EL (cell line): ENCODE measurements at regions not wholly inside any gene's neighbourhood (a gene's known extent, or its start where the extent isn't known, plus 50 kb on each side); places are given as distances from the start of the nearest gene placed in this dataset.
"Not testable (repeated sequence)": the region's sequence is repeated elsewhere in the genome, so short reads cannot be mapped to it uniquely, and the experiment has no call there.

Experiments used
- DNase-seq: peaks from one replicate; pipeline ENCODE4 v3.0.0-alpha.2; 2016

DNA sequence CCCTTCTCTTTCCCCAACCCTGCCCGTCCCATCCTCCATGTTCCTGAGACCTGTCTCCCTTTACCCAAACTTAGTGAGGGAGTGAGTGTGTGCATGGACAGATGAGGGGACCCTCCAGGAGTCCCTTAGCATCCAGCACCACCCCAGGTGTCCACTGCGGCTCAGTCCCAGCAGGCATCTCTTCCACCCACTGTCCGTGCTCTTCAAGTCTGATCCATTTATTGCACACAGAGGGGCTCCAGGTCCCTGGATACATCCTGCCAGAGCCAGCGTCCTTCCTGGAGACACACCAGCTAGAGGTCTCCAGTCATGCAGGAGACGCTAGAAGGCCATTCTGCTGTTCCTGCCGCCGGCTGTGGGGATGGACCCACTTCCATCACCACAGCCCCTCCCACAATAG, 239.2 kb downstream of the ADGRD1 start:
- DNase-seq = no peak

- DNase-seq = no peak
Measured at GRCh38 chr12:131194166-131194565, 240.5 kb downstream of the ADGRD1 start.

GRCh38 chr12:131195796-131196195, 242.1 kb downstream of the ADGRD1 start:
- DNase-seq = no peak

DNA sequence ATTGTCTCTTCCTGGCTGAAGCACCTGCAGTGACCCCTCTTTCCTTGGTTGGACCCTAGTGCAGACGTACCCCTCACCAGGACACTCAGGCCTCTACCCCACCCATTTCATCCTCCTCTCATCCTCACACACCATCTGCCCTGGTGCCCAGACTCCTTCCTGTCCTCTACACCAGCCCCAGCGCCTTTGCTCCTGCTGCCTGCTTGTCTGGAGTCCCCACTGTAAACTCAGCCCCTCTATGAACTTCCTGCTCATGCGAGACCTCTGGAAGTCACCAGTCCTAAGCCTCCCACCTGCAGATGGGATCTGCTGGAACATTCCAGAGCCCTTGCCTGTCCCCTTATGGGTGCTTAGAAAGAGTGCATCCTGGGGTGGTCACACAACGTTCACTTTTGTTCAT, 242.5 kb downstream of the ADGRD1 start:
- no peak for DNase-seq

- no peak for DNase-seq
Measured at GRCh38 chr12:131197490-131197889, 243.8 kb downstream of the ADGRD1 start.

DNA sequence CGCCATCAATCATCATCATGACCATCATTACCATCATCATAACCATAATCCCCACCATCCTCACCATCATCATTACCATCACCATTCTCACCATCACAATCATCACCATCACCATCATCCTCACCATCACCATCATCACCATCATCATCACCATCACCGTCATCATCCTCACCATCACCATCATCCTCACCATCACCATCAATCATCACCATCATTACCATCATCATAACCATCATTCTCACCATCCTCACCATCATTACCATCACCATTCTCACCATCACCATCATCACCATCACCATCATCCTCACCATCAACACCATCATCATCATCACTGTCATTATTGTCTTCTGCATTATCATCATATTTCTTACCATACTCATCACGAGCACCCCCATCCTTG, 245.5 kb downstream of the ADGRD1 start:
- no peak for DNase-seq

DNA sequence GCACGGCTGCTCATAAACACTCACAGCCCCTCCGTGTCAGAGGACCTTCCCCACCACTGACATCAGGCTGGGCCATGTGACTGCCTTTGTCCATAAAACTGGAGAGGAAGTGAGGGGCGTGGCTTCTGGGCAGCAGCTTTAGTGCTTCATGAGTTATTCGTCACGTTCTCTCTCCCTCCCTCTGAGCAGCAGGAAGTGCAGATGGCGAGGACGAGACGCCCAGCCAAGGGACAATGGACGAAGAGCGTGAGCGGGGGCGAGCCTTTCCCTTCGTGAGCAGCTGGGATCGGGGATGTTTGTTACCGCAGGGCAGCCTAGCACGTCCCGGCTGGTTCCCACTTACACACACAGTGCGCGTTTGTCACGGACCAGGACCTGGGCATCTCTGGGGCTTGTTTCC, 248.2 kb downstream of the ADGRD1 start:
- not testable (repeated sequence) for DNase-seq

GRCh38 chr12:131202592-131203378, 249.1 kb downstream of the ADGRD1 start:
- no peak for DNase-seq

DNA sequence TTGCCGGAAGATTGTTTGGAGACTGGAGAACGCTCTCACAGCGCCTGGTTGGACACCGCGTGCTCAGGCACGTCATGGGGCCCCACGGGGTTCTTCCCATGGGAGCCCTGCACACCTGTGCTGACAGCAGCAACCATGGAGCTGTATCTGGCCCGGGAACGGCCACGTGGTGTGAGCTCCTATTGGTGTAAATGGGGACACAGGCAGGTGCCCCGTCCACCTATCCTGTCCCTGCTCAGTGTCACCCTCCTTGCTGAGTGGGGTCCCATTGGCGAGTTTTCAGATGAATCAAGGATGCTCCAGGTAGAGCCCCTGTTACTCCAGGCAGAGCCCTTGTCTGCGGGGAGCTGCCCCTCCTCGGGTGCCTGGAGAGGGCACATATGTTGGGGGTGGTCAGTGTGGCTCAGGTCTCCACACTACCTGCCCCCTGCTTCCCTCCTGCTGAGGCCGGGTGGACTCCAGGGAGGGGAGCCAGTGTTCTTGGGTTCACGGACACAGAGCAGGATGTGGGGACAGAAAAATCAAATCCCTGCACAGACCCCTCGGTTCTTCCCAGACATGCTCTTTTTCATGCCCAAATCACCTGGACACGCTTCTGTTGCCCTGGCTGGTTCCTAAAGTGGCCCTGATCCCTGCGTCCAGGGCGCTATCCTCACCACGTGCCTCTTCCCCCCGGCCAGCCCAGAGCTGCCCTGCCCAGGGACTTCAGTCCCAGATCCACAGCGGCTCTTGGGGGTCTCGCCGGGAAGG, 250.1 kb downstream of the ADGRD1 start:
- DNase-seq = no peak

DNA sequence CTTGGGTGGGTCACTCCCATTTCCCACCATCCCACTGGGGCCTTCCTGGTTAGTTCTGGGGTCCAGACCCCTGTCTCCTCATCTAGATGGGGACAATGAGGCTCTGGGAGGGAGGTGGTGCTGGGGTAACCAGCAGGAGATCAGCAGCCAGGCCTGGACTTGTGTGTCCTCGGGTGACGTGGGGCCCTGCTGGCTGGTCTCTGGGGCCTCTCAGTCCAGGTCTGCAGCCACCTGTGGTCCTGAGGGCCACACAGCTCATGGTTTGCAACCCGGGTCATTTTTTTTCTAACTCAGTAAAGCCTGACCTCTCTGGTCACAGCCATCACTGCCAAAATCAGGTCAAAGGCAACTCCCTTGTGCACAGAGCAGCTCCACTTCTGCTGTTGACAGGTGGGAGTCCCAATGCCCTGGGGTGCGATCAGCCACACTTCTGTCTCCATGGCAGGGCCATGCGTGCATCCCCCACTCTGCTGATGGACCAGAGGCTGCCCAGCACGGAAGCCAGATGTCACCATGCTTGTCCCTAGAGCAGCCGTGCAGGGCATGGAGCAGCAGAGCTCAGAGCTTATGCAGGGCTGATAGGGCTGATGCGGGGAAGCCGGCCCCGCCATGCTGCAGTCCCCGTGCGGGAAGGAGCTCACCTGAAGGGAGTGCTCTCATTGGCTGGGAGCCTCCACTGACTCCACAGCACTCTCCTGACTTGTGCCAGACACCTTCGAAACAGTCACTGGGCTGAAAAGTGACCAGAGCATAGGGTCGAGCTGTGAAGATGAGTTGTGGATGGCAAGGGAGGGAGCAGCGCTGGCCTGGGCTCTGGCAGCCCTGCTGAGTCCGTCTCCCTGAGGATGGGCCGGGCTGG, 250.9 kb downstream of the ADGRD1 start:
- DNase-seq = no peak

DNA sequence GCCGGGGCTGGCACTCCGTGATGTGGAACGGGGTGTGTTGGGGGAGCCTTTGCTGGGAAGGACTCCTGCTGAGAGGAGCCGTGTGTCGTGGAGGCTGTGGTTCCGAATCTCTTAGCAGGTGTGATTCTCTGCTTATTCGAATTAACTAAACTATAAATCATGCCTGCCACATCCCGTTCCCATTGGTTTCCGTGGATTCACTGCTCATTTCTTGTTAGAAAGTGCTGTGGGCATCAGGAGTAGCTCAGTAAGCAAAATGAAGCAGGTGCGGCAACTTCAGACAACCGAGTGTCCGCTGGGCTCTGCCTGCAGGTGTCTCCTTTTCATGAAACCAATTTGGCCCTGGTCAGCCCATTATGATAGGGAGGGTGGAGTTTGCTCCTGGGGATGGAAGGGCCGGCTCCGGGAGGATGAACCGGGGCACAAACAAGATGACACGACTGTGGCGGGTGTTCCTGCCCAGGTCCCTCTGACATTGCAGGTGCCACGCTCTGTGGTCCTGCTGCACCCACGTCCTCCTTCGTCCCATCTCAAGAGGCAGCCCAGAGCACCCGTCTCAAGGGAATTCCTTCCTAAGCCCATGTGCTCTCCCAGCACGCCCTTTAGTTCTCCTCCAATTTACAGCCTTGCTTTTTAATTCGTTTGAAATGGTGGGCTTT, 251.7 kb downstream of the ADGRD1 start:
- not testable (repeated sequence) for DNase-seq

DNA sequence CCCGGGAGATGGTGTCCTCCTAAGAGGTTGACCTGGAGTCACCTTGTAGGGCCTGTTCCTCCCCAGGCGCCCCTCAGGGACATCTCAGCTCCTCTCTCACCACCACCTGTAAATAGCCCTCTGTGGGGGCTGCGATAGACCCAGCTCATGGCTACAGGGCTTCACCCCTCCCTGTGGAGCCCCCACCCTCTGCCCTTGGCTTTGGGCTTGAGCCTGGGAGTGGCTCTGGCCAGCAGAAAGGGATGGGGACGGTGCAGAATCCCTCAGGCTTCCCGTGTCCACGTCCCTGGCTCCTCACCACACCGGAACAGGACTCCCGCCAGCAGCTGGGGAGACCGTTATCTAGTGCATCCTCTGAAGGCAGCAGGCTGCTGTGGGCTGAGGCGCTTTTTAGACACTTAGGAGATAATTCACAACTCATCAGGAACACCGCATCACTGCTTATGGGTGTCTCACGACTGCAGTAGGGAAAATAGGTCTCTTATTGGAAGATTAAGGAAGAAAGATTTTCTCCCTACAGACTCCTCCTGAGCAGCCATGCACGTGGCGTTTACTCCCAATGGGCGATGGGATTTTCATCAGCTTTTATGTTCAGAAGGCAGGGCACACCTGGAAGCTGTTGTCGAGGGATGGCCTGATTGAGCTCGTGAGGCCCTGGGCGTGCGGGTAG, 253.1 kb downstream of the ADGRD1 start:
- DNase-seq = not testable (repeated sequence)

GRCh38 chr12:131207300-131207660, 253.6 kb downstream of the ADGRD1 start:
- DNase-seq = not testable (repeated sequence)

DNA sequence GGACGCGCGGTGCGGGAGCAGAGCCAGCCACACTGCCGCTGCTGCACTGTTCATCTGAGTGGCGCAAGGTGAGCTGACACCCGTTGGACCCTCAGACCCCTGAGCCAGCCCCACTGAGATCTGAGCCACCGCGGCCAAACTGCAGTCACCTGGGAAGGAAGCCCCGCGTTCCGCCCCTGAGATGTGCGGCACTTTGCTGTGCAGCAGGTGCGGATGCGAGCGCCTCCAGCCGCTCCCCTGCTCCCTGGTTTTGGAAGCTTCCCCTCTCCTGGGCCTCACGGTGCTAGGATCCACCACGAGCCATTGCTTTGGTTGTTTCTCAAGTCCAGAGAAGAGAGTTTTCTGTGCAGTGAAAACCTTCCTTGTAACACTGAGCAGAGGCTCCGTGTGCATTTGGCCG, 254.1 kb downstream of the ADGRD1 start:
- DNase-seq = not testable (repeated sequence)

DNA sequence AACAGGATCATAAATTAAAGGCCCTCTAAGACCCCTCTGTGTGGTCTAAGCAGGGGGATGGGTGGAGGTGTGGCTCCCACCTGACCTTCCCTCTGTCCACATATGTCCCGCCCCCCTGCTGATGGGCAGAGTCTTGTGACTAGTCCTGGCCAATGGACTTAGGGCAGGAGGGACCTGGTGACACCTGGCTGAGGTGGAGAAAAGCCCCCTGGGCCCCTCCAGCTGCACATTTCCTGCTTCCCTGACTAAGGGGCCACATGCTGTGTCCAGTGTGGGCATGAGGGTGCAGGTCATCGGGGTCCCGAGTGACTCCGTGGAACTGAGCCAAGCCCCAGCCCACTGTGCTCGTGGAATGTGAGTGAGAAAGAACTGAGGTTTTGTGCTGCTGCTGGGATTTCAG, 254.7 kb downstream of the ADGRD1 start:
- no peak for DNase-seq

GRCh38 chr12:131209082-131210070, 255.7 kb downstream of the ADGRD1 start:
- DNase-seq = no peak

- DNase-seq = no peak
Measured at GRCh38 chr12:131210506-131211339, 257.0 kb downstream of the ADGRD1 start.

DNA sequence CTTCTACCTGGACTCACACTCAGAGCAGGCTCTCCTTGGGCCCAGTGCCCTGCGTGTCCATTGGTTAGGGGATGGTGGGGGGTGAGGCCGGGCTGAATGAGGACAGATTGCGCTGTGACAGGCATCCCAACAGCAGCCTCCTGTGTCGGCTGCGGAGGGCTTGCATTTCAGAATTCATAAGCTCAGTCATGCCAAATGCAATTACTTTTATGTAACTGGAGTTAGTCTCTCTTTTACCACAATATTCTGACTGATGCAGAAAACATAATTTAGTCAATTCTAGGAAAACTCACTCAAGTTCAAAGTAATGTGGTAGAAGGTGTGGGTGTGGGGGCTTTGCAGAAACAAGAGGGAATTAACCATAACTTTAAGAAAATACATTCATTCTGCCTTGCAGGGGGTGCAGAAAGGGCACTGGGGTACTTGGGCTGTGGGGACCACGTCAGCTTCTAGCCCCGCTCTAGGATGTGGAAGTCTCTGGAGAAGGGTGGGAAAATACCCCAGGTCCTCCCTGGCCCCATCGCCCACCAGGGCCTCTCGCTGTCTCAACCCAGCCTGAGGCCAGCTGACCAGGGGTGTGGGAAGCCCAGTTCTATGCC, 257.7 kb downstream of the ADGRD1 start:
- DNase-seq = no peak

GRCh38 chr12:131213896-131214442, 260.3 kb downstream of the ADGRD1 start:
- no peak for DNase-seq
